PC-3 (cell line): ENCODE measurements at regions not wholly inside any gene's neighbourhood (a gene's known extent, or its start where the extent isn't known, plus 50 kb on each side); places are given as distances from the start of the nearest gene placed in this dataset.

Experiments used
- EZH2 ChIP-seq: fragments of 300-600 bp; sonication (generic); IDR thresholded peaks from one replicate; pipeline ENCODE4 v1.6.1; 2017; ENCODE audit warnings: antibody characterized with exemption, mild to moderate bottlenecking, low read length; ENCODE audit not compliant: unreplicated experiment
- TF ChIP-seq, protein P1 (sequence below): fragments of 300-600 bp; sonication (generic); conservative IDR thresholded peaks from 2 replicates; pipeline ENCODE4 v1.5.1; 2017; ENCODE audit warnings: antibody characterized with exemption, low read depth, mild to moderate bottlenecking, low read length

DNA sequence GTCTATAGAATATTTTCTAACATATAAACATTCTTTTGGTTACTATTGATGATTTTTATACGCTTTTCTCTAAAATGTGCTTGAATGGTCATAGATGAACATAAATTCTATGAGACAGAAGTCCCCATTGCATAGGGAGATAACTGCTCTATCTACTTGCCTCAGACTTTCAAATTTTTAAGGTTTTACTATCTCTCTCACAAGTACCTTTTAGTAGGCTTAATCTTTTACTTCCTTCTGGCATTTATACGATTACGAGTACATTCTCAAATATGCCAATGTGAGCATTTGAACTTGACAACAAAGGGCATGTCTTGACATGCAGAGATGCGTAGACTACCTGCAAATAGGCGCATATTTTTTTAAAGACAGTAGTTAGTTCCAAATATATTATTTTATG lies 935.9 kb upstream of the LRATD1 start:
- no peak for TF ChIP-seq EZH2
- TF ChIP-seq, protein P1, sequence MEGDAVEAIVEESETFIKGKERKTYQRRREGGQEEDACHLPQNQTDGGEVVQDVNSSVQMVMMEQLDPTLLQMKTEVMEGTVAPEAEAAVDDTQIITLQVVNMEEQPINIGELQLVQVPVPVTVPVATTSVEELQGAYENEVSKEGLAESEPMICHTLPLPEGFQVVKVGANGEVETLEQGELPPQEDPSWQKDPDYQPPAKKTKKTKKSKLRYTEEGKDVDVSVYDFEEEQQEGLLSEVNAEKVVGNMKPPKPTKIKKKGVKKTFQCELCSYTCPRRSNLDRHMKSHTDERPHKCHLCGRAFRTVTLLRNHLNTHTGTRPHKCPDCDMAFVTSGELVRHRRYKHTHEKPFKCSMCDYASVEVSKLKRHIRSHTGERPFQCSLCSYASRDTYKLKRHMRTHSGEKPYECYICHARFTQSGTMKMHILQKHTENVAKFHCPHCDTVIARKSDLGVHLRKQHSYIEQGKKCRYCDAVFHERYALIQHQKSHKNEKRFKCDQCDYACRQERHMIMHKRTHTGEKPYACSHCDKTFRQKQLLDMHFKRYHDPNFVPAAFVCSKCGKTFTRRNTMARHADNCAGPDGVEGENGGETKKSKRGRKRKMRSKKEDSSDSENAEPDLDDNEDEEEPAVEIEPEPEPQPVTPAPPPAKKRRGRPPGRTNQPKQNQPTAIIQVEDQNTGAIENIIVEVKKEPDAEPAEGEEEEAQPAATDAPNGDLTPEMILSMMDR = no peak
